AG04449 (cell line): ENCODE measurements at regions not wholly inside any gene's neighbourhood (a gene's known extent, or its start where the extent isn't known, plus 50 kb on each side); places are given as distances from the start of the nearest gene placed in this dataset.

Experiments used
- CTCF ChIA-PET: fragments of 350-600 bp; formaldehyde crosslinking; extraction: SDS; loops from one replicate; lab custom pipeline; 2021; ENCODE audit warnings: antibody characterized with exemption; lab: Yijun Ruan, JAX
- POLR2A ChIA-PET: fragments of 400-600, 350-600 bp; formaldehyde crosslinking; extraction: SDS; loops from one replicate; lab custom pipeline; 2020; ENCODE audit warnings: antibody characterized with exemption, inconsistent platforms; lab: Yijun Ruan, JAX
- DNase-seq: peaks from one replicate; pipeline ENCODE4 v3.0.0-alpha.2; 2010; ENCODE audit warnings: low read depth, low spot score
- H3K4me3 ChIP-seq: 2 replicates; pipeline ENCODE4 v1.5.1; 2011; ENCODE audit warnings: low read depth, mild to moderate bottlenecking, control low read depth, low read length
- TF ChIP-seq, protein P1 (sequence below): IDR thresholded peaks from one replicate; pipeline ENCODE4 v1.5.1; 2011; ENCODE audit warnings: mild to moderate bottlenecking, moderate library complexity, low read length, control low read depth, inconsistent platforms; ENCODE audit not compliant: insufficient read depth; ENCODE audit errors: missing control alignments

DNA sequence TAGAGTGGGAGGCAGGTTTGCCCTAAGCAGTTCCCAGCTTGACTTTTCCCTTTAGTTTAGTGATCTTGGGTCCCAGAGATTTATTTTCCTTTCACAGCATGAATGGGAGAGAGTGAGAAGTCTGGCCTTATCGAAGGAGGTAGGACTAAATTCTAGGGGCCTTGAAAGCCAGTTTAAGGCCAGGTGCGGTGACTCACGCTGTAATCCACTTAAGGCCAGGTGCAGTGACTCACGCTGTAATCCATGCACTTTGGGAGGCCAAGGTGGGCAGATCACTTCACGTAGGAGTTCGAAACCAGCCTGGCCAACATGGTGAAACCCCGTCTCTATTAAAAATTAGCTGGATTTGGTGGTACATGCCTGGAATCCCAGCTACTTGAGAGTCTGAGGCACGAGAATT, 392.2 kb downstream of the ACTR3B start:
- CTCF ChIA-PET, result no interaction called here
- TF ChIP-seq, protein P1, sequence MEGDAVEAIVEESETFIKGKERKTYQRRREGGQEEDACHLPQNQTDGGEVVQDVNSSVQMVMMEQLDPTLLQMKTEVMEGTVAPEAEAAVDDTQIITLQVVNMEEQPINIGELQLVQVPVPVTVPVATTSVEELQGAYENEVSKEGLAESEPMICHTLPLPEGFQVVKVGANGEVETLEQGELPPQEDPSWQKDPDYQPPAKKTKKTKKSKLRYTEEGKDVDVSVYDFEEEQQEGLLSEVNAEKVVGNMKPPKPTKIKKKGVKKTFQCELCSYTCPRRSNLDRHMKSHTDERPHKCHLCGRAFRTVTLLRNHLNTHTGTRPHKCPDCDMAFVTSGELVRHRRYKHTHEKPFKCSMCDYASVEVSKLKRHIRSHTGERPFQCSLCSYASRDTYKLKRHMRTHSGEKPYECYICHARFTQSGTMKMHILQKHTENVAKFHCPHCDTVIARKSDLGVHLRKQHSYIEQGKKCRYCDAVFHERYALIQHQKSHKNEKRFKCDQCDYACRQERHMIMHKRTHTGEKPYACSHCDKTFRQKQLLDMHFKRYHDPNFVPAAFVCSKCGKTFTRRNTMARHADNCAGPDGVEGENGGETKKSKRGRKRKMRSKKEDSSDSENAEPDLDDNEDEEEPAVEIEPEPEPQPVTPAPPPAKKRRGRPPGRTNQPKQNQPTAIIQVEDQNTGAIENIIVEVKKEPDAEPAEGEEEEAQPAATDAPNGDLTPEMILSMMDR, result no peak
- DNase-seq, result no peak
- POLR2A ChIA-PET, result no interaction called here
- H3K4me3 ChIP-seq, result no peak overlapping the region

DNA sequence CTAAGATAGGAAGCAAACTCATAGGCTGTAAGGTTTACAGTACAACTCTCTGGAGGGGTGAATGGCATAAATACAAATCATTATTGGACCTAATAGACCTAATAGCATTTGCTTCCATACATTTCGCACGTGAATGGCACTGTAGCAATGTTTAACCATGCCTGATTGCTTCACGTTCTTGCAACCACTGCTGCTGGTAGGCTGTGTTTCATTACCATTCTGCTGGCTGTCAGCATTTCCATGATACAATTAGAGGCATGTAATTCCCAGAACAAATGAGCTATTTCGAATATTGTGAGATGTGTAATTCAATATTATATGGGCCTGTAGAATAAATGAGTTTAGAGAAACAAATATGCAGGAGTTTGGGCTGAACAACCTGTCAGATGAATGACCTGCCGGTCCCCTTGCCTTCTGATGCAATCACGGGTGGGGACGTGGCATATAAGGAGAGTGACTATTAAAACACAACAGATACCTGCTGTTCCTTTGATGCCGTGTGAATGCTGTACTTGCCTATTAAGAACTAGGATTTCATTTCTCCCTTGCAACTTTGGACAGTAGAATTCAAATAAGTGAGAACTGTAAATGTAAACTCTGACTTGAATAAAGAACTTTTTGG, 393.4 kb downstream of the ACTR3B start:
- TF ChIP-seq, protein P1, result no peak
- POLR2A ChIA-PET, result no interaction called here
- no peak for DNase-seq
- H3K4me3 ChIP-seq, result no peak overlapping the region
- CTCF ChIA-PET, result no interaction called here

DNA sequence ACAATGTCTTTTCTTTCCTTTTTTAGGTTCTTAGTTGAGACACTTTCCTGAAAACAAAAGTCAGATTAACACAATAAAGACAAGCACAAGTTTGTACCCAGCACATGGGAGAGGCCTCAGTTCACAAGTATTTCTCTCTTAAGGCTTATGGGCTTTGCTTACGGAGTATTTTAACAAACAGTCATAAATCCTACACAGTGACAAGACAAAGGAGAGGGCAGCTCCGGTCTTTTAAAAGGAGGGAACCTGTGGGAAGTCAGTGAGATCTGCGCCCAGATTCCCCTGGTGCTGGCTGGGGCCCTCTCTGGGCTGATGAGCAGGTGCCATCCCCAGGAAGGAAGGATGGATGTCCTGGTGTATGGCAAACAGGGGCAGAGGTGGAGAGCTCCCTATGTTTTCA, 398.6 kb downstream of the ACTR3B start:
- no peak overlapping the region for H3K4me3 ChIP-seq
- TF ChIP-seq, protein P1, result no peak
- ChIA-PET POLR2A (no interaction called here), CTCF (no interaction called here)
- DNase-seq, result no peak

DNA sequence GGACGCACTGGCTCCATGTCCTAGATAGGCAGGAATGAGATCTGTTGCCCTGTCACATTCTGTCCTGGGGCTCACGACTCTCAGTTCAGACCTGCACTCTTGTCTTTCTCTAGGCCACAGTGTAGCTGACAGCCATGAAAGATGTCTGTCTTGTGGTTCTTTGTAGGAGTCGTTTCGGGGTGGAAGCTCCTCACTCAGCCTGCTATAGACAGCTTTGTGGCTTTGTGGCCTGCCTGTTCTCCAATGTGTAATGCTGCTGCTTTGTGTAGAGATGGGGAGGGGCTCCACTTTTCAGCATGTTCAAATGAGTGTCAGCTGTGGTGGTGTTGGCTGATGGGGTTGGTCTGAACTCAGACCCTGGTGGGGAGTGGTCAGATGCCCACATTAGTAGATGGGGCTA, 410.7 kb downstream of the ACTR3B start:
- DNase-seq, result no peak
- TF ChIP-seq, protein P1, result no peak
- POLR2A ChIA-PET, result no interaction called here

DNA sequence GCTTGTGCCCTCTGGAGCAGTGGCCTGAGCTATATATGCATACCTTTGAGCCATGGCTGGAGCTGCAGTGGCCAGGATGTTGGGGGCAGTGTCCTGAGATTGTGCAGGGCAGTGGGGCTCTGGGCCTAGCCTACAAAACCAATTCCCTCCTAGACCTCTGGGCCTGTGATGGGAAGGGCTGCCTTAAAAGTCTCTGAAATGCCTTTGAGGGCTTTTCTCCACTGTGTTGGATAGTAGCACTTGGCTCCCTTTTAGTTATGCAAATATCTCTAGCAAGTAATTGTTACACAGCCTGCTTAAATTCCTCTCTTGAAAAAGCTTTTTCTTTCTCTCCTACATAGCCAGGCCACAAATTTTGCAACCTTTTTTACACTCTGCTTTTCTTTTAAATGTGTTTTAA, 426.4 kb downstream of the ACTR3B start:
- ChIA-PET CTCF (no interaction called here), POLR2A (no interaction called here)
- TF ChIP-seq, protein P1, result no peak
- DNase-seq, result no peak
- H3K4me3 ChIP-seq, result no peak overlapping the region

More for the DNA sequence above, 410.7 kb downstream of the ACTR3B start:
- CTCF ChIA-PET, result no interaction called here
- H3K4me3 ChIP-seq, result no peak overlapping the region

DNA sequence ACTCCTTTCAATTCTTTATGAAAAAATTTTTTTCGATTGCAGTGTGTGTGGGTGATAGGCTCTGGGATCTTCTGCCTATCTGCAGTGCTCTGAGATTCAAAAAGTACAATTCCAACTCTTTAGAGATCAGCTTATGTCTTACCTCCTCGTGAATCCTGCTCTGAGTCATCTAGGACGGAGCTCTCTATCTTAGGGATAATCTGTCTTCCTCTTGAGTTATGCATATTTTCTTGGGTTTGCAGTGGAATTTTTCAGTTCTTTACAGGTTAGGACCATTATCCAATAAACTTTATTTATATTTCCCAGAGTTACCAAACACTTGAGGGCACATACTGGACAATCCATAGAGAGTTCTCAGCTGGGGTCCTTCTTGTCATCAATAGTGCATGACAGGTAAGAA, 428.6 kb downstream of the ACTR3B start:
- TF ChIP-seq, protein P1, result no peak
- POLR2A ChIA-PET, result no interaction called here
- no peak for DNase-seq
- CTCF ChIA-PET, result no interaction called here
- no peak overlapping the region for H3K4me3 ChIP-seq
